HK-2 (cell line): ENCODE measurements at regions not wholly inside any gene's neighbourhood (a gene's known extent, or its start where the extent isn't known, plus 50 kb on each side); places are given as distances from the start of the nearest gene placed in this dataset.

Experiments
- DNase-seq: peaks from one replicate; pipeline ENCODE4 v3.0.0-alpha.2; 2018; ENCODE audit not compliant: unreplicated experiment

DNA sequence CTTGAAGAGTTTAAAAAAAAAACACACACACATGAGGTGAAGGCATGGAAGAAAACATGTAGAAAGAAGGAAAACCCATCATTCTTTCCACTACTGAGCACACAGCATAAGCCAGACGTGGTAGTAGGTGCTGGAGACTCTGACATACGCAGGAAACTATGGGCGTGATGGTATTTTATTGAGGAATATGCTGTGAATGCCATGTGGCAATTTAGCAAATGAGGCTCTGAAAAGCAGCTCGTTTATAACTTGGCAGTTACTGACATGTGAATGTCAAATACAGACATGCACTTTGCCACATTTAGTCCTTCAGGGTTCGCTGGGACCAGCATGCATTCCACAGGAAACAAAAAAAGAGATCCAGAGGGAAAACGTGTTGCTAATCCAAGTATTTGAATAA, 74.3 kb upstream of the IFNAR2 start:
- no peak for DNase-seq

DNA sequence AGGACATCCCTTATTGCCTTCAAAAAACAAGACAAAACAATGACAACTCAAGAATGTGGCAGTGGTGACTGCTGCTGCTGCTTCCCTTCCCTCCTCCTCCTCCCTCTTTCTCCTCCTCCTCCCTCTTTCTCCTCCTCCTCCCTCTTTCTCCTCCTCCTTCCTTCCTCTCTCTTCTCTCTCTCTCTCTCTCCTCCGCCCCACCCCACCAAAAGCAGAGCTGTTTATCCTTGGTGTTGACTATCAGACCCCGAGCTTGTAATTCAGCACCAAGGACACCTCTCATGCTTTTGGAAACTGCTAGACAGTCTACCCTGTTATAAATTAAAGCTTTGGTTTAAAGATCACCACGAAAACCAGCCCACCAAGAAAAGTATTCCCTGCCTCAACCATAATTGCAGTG, 72.4 kb upstream of the IFNAR2 start:
- DNase-seq = no peak

DNA sequence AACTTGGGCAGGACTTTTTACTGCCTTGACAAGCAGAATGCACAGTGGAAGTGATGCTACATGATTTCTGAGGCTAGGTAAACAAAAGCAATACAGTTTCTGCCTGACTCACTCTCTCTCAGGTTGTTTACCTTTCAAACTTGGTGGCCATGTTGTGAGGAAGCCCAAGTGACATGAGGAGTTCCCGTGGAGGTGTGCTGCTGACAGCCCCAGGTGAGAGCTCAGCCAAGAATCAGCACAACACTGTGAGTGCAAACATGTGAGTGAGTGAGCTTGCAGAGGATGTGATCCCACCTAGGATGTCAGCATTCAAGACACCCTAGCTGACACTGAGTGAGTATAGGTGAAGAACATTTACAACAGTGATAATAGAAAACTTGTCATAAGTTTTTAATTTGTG, 71.1 kb upstream of the IFNAR2 start:
- no peak for DNase-seq

GRCh38 chr21:33162436-33162951, 67.2 kb upstream of the IFNAR2 start:
- no peak for DNase-seq

GRCh38 chr21:33168886-33169285, 60.9 kb upstream of the IFNAR2 start:
- DNase-seq = no peak

- no peak for DNase-seq
These were observed 60.4 kb upstream of the IFNAR2 start for GRCh38 chr21:33169359-33169758.

DNA sequence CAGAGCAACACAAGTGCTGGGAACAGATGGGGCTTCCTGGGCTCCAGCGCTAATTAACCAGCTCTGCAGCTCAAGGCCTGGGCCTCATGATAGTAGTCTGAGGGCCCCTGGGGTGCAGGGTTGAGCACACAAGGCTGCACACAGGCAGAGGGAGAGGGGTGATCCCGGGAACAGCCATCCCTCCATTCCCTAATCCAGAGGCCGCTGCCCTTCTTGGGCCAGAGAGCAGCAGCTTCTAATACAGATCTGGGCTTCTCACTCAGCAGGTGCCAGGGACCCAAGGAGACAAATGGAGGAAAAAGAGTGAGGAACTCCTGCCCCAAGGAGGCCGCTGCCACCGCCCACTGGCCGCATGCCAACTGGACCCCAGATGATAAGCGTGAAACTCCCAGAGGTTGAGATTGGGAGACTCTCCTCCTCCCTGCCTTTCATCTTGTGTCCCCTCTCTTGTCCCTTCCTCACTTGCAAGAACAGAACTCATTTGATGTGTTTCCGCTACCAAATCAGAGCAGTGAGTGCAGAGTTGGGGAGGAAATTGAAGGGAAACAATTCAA, 58.0 kb upstream of the IFNAR2 start:
- no peak for DNase-seq

DNA sequence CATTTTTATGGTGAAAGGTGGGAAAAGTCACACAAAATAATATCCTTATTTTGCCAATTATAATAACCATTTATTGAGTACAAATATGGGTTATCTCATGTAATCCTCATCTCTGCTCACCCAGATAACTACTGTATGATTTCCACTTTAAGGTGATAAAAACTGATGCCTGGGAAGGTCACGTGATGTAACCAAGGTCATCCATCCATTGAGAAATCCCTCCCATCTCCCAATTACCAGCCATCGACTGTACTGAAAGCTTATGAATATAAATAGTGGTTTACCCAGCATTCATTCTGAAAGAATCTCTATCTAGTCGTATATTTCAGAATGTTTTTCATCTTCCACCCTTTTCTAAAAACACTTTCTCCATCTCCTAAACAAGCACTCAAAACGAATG, 55.0 kb upstream of the IFNAR2 start:
- DNase-seq = no peak
